SK-N-SH (cell line): ENCODE measurements at regions not wholly inside any gene's neighbourhood (a gene's known extent, or its start where the extent isn't known, plus 50 kb on each side); places are given as distances from the start of the nearest gene placed in this dataset.

Experiments used
- ELF1 ChIP-seq: IDR thresholded peaks from 2 replicates; pipeline ENCODE4 v1.4.0; 2012
- EZH2phosphoT487 ChIP-seq: fragments of 200-600 bp; sonication (generic); IDR thresholded peaks from 2 replicates; pipeline ENCODE4 v1.6.1; 2017; ENCODE audit warnings: low read depth, mixed run types, mild to moderate bottlenecking, antibody characterized with exemption, moderate library complexity, borderline replicate concordance
- GABPA ChIP-seq: IDR thresholded peaks from 2 replicates; pipeline ENCODE4 v1.4.0; 2012; ENCODE audit warnings: low read depth, mild to moderate bottlenecking
- MEF2A ChIP-seq: IDR thresholded peaks from 2 replicates; pipeline ENCODE4 v1.4.0; 2012; ENCODE audit warnings: low read depth, borderline replicate concordance
- MXI1 ChIP-seq: IDR thresholded peaks from 2 replicates; pipeline ENCODE4 v1.6.1; 2012; ENCODE audit warnings: mild to moderate bottlenecking, low read depth, low read length, improper control_type of control experiment
- NRF1 ChIP-seq: IDR thresholded peaks from 2 replicates; pipeline ENCODE4 v1.6.1; 2012; ENCODE audit warnings: low read depth, mild to moderate bottlenecking, low read length
- TF ChIP-seq, protein P1 (sequence below): fragments of 200-600 bp; sonication (generic); IDR thresholded peaks from 2 replicates; pipeline ENCODE4 v1.6.1; 2017; ENCODE audit warnings: antibody characterized with exemption, mild to moderate bottlenecking, moderate library complexity
- TF ChIP-seq, protein P2 (sequence below): IDR thresholded peaks from 2 replicates; pipeline ENCODE4 v1.4.0; 2012; ENCODE audit warnings: low read depth, borderline replicate concordance

DNA sequence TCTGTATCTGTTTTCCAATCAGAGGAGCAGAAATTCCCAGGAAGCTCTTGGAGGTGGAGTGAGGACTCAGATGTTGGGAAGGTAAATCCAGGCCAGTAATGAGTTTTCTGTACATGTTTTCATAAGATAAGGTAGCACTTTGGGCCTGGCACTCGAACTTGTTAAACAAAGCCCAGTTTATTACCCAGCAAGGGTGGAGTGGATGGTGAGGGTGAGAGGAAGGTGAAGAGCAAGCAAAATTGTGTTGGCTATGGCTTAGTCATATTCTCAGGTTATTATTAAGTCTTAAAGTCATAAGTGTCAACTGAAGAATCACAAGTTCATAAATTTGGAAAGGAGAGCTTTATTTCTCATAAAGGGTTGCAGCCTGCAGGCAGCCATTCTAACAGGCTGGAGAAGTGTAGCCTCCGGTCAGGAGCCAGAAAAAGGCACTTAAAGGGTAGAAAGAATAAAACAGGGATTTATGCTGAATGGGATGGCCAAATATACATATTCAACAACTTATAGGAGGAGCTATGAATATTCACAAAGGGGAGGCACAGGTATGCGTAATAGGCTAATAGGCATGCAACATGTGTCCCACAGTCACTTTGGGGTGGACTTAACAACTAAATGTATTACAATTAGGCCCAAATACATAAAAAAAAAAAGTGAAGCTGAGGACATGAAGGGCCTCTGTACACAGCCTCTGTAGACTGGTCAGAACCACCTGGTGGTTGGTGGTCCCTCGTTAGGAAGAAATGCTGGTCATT is 523.9 kb downstream of the LMO4 start:
- TF ChIP-seq MEF2A (no peak), NRF1 (no peak), GABPA (no peak), MXI1 (no peak), ELF1 (no peak), EZH2phosphoT487 (no peak)
- TF ChIP-seq, protein P1, sequence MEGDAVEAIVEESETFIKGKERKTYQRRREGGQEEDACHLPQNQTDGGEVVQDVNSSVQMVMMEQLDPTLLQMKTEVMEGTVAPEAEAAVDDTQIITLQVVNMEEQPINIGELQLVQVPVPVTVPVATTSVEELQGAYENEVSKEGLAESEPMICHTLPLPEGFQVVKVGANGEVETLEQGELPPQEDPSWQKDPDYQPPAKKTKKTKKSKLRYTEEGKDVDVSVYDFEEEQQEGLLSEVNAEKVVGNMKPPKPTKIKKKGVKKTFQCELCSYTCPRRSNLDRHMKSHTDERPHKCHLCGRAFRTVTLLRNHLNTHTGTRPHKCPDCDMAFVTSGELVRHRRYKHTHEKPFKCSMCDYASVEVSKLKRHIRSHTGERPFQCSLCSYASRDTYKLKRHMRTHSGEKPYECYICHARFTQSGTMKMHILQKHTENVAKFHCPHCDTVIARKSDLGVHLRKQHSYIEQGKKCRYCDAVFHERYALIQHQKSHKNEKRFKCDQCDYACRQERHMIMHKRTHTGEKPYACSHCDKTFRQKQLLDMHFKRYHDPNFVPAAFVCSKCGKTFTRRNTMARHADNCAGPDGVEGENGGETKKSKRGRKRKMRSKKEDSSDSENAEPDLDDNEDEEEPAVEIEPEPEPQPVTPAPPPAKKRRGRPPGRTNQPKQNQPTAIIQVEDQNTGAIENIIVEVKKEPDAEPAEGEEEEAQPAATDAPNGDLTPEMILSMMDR, result no peak
- TF ChIP-seq, protein P2, sequence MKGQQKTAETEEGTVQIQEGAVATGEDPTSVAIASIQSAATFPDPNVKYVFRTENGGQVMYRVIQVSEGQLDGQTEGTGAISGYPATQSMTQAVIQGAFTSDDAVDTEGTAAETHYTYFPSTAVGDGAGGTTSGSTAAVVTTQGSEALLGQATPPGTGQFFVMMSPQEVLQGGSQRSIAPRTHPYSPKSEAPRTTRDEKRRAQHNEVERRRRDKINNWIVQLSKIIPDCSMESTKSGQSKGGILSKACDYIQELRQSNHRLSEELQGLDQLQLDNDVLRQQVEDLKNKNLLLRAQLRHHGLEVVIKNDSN, result no peak
